ENCODE measurements at regions not wholly inside any gene's neighbourhood (a gene's known extent, or its start where the extent isn't known, plus 50 kb on each side); places are given as distances from the start of the nearest gene placed in this dataset.

- TF ChIP-seq, protein P1, sequence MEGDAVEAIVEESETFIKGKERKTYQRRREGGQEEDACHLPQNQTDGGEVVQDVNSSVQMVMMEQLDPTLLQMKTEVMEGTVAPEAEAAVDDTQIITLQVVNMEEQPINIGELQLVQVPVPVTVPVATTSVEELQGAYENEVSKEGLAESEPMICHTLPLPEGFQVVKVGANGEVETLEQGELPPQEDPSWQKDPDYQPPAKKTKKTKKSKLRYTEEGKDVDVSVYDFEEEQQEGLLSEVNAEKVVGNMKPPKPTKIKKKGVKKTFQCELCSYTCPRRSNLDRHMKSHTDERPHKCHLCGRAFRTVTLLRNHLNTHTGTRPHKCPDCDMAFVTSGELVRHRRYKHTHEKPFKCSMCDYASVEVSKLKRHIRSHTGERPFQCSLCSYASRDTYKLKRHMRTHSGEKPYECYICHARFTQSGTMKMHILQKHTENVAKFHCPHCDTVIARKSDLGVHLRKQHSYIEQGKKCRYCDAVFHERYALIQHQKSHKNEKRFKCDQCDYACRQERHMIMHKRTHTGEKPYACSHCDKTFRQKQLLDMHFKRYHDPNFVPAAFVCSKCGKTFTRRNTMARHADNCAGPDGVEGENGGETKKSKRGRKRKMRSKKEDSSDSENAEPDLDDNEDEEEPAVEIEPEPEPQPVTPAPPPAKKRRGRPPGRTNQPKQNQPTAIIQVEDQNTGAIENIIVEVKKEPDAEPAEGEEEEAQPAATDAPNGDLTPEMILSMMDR (IDR thresholded peaks at IDR 0.05): no peak
- TF ChIP-seq POLR2A (IDR thresholded peaks at IDR 0.05): no peak
- TF ChIP-seq EP300 (IDR thresholded peaks at IDR 0.05): no peak
Measured at GRCh38 chr4:160159457-160159856, 1056.6 kb downstream of the RAPGEF2 start.

Data from ovary (tissue), 3 donors.